ENCODE measurements at regions not wholly inside any gene's neighbourhood (a gene's known extent, or its start where the extent isn't known, plus 50 kb on each side); places are given as distances from the start of the nearest gene placed in this dataset.

- Mint-ChIP-seq H3K9me3 (peaks cover 0 to 3% of the 10 kb centered on the region in 2 experiments; a peak in 1 of 5 replicates), H3K4me1 (peaks cover 33 to 41% of the 10 kb centered on the region in 2 experiments), H3K27ac (no peak overlapping the region; a peak in 1 of 7 replicates), H3K36me3 (ENCODE audit: insufficient read depth in 1 of 3, low read depth in 3 of 3) (no peaks in the 10 kb centered on the region), H3K4me3 (no peak overlapping the region), H3K27me3 (ENCODE audit: low read depth) (no peaks in the 10 kb centered on the region; the same call in none of the 2 replicates)
- no CpG with 5 or more reads among the region's 7 CpGs for WGBS (ENCODE audit: extremely low coverage, insufficient read length, low lambda C conversion rate)
- Histone ChIP-seq H3K4me1 (ENCODE audit: insufficient read depth, low read length) (peaks cover 4% of the 10 kb centered on the region), H3K23me2 (ENCODE audit: insufficient read length, low read depth, low read length, poor library complexity, severe bottlenecking) (no peaks in the 10 kb centered on the region), H4K91ac (ENCODE audit: insufficient read length, low read depth, low read length) (no peak overlapping the region), H2BK15ac (ENCODE audit: low read depth, low read length) (no peak overlapping the region), H3K27ac (ENCODE audit: insufficient read length, low read depth, low read length) (no peak overlapping the region), H3K79me2 (ENCODE audit: insufficient read depth, low read length) (no peaks in the 10 kb centered on the region), H3K18ac (ENCODE audit: insufficient read length, low read depth, low read length) (no peak overlapping the region), H2BK12ac (ENCODE audit: insufficient read length, low read depth, low read length) (no peak overlapping the region), H2AFZ (ENCODE audit: low read length) (no peak overlapping the region), H2BK5ac (ENCODE audit: insufficient read length, low read length) (no peak overlapping the region), H3K9me3 (ENCODE audit: control insufficient read depth, low read depth, low read length) (no peaks in the 10 kb centered on the region), H2AK5ac (ENCODE audit: insufficient read length, low read length) (no peak overlapping the region), H3K56ac (ENCODE audit: insufficient read length, low read depth, low read length) (no peak overlapping the region), H3K9ac (ENCODE audit: extremely low read depth, insufficient read length, low read length) (no peak overlapping the region), H2BK20ac (ENCODE audit: low read depth, low read length, poor library complexity, severe bottlenecking) (no peak overlapping the region), H3K27me3 (ENCODE audit: insufficient read depth, low read length) (no peaks in the 10 kb centered on the region), H3K23ac (ENCODE audit: insufficient read length, low read depth, low read length) (no peak overlapping the region), H4K5ac (ENCODE audit: insufficient read length, low read depth, low read length) (no peak overlapping the region), H3K4ac (ENCODE audit: low read depth, low read length) (no peak overlapping the region), H3K14ac (ENCODE audit: insufficient read depth, low read length) (no peak overlapping the region; the same call in 1 of the 2 replicates), H3T11ph (ENCODE audit: low read length) (no peak overlapping the region), H2BK120ac (ENCODE audit: low read depth, low read length, poor library complexity, severe bottlenecking) (no peak overlapping the region), H3K79me1 (ENCODE audit: insufficient read depth, low read depth, low read length, poor library complexity, severe bottlenecking) (no peaks in the 10 kb centered on the region), H4K8ac (replicated peaks; ENCODE audit: insufficient read length, low read depth, low read length) (no peak overlapping the region), H4K20me1 (ENCODE audit: control insufficient read depth, insufficient read depth, insufficient read length) (no peaks in the 10 kb centered on the region), H3K4me2 (ENCODE audit: insufficient read depth, insufficient read length, low read length) (no peak overlapping the region)
- no peak for TF ChIP-seq CTCF (conservative IDR thresholded peaks at IDR 0.05)
- no peak for DNase-seq
Observed at GRCh38 chr10:2933924-2934323, 133.4 kb upstream of the PFKP start.
